HuH-7 (cell line): ENCODE measurements at regions not wholly inside any gene's neighbourhood (a gene's known extent, or its start where the extent isn't known, plus 50 kb on each side); places are given as distances from the start of the nearest gene placed in this dataset.
"Not testable (repeated sequence)": the region's sequence is repeated elsewhere in the genome, so short reads cannot be mapped to it uniquely, and the experiment has no call there.

Experiments
- DNase-seq: peaks from one replicate; pipeline ENCODE4 v3.0.0; 2011; ENCODE audit warnings: low spot score

- DNase-seq = not testable (repeated sequence)
Measured at GRCh38 chr1:83219788-83220187, 779.1 kb downstream of the TTLL7 start.

DNA sequence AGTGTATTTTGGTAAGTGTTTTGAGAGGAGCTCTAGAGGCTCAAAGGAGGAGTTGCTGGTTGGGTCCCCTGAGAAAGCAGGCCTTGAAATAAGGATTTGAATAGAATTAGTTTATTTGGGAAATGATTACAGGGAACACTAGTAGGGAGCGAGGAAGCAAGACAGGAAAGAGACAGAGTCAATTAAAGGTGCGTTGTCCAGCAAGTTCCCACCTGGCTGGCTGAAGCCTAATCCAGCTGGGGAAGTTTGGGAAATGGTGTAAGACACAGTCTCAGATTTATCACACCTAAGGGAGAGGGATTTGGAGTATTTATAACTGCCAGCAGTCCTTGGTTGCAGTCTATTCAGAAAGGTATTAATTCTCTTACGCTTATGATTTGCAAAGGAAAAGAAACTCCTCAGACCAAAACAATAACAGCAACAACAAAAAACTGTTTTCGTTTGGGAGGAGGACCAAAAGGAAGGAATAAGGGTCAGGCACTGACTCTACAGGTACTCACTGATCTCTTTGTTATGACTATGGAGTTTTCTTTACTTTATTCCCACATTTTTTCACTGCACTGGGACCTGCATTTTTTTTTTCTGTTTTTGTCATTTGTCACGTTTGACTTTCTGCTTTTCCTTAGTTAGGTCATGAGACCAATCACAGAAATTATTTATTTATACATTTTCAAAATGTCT is 780.8 kb downstream of the TTLL7 start:
- DNase-seq = not testable (repeated sequence)

DNA sequence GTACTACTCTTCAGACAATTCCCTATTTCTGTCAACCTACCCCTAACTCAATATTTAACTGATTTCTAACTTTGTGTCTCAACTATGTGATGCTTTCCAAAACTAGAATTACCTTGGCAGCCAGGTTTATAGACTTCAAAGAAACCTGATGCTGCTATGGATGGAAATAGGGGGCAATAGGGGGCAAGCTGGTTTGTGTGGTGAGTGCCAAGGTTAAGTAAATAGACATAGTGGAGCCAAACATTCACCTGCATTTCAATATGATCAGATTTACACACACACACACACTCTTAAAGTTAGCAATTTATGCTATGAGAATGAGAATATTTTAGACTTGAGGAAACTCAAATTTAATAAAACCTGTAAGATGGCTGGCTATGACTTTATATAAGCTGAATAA is 784.6 kb downstream of the TTLL7 start:
- not testable (repeated sequence) for DNase-seq

- not testable (repeated sequence) for DNase-seq
Measured at GRCh38 chr1:83213648-83214047, 785.3 kb downstream of the TTLL7 start.

DNA sequence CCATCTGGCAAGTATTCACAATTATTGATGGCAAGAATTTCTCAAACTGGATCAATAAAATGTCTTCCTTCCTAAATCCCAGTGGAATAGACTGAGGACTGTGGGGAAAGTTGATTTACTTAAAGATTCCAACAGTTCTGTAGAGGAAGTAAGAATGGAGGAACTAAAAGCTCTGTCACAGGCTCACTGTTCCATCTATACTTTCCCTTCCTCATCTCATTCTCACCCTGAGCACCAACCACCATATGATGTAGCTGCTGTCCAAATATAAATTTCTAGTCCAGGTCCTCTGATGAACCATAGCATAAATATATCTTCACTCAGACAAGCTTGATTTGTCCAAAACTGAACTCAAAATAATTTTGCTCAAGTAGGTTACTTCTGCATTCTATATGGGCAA is 786.9 kb downstream of the TTLL7 start:
- DNase-seq = not testable (repeated sequence)

GRCh38 chr1:83208540-83208939 is 790.4 kb downstream of the TTLL7 start:
- DNase-seq = not testable (repeated sequence)

GRCh38 chr1:83194610-83195009 is 804.3 kb downstream of the TTLL7 start:
- not testable (repeated sequence) for DNase-seq

DNA sequence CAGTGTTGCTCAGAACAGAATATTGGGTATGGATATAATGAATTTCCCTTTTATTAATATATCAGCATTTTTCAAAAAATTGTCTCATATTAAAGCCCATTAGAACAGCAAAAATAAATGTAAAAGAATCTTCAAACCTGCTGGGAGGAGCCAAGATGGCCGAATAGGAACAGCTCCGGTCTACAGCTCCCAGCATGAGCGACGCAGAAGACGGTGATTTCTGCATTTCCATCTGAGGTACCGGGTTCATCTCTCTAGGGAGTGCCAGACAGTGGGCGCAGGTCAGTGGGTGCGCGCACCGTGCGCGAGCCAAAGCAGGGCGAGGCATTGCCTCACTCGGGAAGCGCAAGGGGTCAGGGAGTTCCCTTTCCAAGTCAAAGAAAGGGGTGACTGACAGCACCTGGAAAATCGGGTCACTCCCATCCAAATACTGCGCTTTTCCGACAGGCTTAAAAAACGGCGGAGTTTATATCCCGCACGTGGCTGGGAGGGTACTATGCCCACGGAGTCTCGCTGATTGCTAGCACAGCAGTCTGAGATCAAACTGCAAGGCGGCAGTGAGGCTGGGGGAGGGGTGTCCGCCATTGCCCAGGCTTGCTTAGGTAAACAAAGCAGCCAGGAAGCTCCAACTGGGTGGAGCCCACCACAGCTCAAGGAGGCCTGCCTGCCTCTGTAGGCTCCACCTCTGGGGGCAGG is 816.8 kb downstream of the TTLL7 start:
- DNase-seq = not testable (repeated sequence)

GRCh38 chr1:83180621-83181020 is 818.3 kb downstream of the TTLL7 start:
- DNase-seq = not testable (repeated sequence)

- DNase-seq = not testable (repeated sequence)
Measured at GRCh38 chr1:83167634-83168033, 831.3 kb downstream of the TTLL7 start.

- not testable (repeated sequence) for DNase-seq
Measured at GRCh38 chr1:83163879-83164475, 835.0 kb downstream of the TTLL7 start.

DNA sequence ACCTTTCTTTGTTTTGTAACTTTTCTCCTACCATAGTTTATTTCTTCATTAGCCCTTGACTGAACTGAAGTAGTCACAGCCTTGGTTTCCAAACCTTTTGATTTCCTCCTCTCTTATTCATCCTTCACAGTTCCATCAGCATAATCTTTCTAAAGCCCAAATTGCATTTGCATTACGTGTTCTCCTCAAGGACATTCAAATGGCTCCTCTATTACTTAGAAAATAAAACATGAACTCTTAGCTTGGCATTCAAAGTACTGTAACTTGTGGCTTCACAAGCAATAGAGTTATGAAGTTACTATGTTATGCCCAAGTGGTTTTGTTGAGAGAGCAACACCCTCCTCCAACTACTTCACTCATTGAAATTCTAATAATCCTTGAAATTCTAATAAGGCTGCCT is 840.0 kb downstream of the TTLL7 start:
- DNase-seq = not testable (repeated sequence)

- DNase-seq = not testable (repeated sequence)
Measured at GRCh38 chr1:83154306-83154705, 844.6 kb downstream of the TTLL7 start.

GRCh38 chr1:83151167-83151898 is 847.6 kb downstream of the TTLL7 start:
- DNase-seq = not testable (repeated sequence)

- DNase-seq = not testable (repeated sequence)
Measured at GRCh38 chr1:83150479-83150878, 848.5 kb downstream of the TTLL7 start.

DNA sequence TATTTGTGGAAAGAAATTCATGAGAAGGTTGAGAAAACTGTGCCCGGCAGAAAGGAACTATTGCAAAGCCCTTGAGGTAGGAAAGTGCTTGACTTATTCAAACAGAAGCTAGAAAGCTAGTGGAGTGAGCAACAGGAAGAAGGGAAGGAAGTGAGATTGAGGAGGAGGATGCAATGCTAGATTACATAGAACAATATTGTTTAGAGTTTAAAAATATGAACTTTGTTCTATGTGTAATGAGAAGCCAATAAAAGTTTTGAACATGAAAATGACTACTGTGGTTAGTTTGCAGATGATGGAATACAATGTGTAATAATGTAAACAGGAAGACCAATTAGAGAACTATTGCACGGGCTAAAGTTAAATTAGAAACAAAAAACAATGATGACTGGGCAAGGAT is 853.1 kb downstream of the TTLL7 start:
- DNase-seq = not testable (repeated sequence)

DNA sequence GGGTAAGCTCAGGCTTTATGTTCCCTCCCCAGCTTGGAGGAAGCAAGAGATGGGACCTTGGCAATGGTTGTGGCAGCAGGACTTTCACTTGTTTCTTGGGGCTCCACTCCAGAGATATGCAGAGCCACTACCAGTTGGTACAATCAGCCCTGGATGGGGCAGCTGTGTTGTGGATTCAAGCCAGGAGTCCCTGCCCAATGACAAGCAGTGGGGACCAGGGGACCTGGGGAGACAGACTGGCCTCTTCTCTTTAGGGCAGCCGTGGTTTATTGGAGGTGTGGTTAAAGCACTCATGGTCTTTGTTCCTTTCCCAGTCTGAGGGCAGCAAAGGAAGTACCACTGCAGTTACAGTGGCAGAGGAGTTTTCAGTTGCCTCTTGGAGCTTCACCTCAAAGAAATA is 856.1 kb downstream of the TTLL7 start:
- not testable (repeated sequence) for DNase-seq

- not testable (repeated sequence) for DNase-seq
Measured at GRCh38 chr1:83135524-83136157, 863.3 kb downstream of the TTLL7 start.

- not testable (repeated sequence) for DNase-seq
Measured at GRCh38 chr1:83134322-83135014, 864.5 kb downstream of the TTLL7 start.

DNA sequence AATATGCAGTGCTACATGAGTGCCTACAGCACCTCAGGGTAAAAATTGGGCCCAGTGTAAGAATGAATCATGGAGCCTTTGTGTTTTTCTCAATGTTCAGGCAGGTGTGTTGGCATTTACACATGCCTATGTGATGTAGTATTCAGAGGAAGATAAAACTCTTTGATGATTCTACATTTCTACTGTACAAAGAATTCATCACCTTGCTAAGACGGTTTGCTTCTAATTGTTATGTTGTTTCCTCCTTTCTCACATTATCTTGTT is 867.3 kb downstream of the TTLL7 start:
- DNase-seq = no peak

DNA sequence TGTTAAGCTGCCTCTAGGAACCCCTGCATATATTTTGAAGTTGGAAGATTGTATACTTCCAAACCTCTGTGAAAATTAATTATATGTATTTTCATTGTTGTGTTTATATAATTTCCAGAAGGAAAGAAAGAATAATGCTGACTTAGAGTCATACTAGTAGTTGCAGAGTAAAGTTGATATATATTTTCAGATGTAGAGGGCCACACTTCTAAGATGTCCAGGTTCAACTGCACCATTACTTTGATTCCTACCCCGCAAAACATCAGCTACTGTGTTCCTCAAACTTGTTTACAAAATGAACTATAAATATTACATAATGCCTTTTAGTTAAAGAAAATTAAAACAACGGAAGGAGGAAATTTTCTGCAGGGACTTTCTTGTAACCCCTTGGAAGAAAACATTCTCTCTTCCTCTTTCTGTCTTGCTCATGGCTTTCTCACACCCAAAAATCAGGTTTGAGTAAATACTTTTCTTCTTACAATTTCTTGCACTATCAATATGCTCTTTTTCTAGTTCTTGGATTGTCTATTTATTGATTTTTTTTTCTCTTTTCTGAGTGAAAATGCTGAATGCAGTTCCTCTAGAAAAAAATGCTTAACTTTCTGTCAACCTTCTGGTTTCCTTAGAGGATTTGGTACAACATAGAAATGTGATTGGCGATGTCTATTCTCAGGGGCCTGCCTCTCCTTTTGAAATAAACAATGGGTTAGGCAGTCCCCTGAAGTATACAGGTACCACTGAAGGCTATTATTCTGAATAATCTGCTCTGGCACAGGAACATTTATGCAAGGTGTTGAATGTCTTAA is 867.8 kb downstream of the TTLL7 start:
- DNase-seq = no peak
